Omental fat pad (tissue), 3 donors: ENCODE measurements at regions not wholly inside any gene's neighbourhood (a gene's known extent, or its start where the extent isn't known, plus 50 kb on each side); places are given as distances from the start of the nearest gene placed in this dataset.
"Not testable (repeated sequence)": the region's sequence is repeated elsewhere in the genome, so short reads cannot be mapped to it uniquely, and the experiment has no call there.

Source experiments
- ATAC-seq: fragments of 150-250 bp; one replicate; pipeline ENCODE4 v1.9.1; 2016; ENCODE audit warnings: mild to moderate bottlenecking, moderate library complexity; ENCODE audit not compliant: low FRiP score
- DNase-seq: peaks from one replicate; pipeline ENCODE4 v3.0.0-alpha.2; 2019; ENCODE audit warnings: low spot score
- CTCF ChIP-seq, 3 donors: fragments of 450-650 bp; IDR thresholded peaks; one replicate each; pipeline ENCODE4 v1.5.1; 2016 to 2017; ENCODE audit warnings: antibody characterized with exemption in 3 of 3, mild to moderate bottlenecking in 3 of 3, moderate library complexity in 2 of 3

GRCh38 chr16:72729552-72729951 lies 318.4 kb downstream of the ZFHX3 start:
- not testable (repeated sequence) for ATAC-seq, DNase-seq

GRCh38 chr16:72728516-72728915 lies 319.4 kb downstream of the ZFHX3 start:
- ATAC-seq (no peak), DNase-seq (no peak)
- TF ChIP-seq CTCF (IDR thresholded peaks at IDR 0.05) = no peak

- no peak for TF ChIP-seq CTCF (IDR thresholded peaks at IDR 0.05)
- DNase-seq (no peak), ATAC-seq (no peak)
Observed at GRCh38 chr16:72727565-72727964, 320.4 kb downstream of the ZFHX3 start.

GRCh38 chr16:72725643-72726042 lies 322.3 kb downstream of the ZFHX3 start:
- DNase-seq (no peak), ATAC-seq (no peak)
- TF ChIP-seq CTCF (IDR thresholded peaks at IDR 0.05) = no peak

DNA sequence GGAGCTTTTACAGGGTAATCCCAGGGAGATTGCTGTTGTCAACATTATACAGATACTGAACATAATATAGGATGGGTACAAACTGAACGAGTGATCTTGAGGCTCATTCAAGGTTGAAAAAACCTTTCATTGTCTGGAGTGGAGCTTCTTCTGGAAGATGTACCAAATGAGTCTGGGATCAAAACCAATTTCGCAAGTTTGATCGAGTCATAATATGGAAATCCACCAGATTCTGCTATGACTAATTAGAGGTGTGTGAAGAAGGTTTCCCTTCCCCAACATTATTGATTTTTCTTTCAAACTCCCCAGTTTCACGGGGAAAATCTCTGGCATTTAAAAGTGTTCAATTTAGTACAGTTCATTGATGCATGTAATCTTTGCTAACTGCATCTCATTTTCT lies 324.1 kb downstream of the ZFHX3 start:
- DNase-seq = no peak
- TF ChIP-seq CTCF (IDR thresholded peaks at IDR 0.05) = no peak
- no peak for ATAC-seq

DNA sequence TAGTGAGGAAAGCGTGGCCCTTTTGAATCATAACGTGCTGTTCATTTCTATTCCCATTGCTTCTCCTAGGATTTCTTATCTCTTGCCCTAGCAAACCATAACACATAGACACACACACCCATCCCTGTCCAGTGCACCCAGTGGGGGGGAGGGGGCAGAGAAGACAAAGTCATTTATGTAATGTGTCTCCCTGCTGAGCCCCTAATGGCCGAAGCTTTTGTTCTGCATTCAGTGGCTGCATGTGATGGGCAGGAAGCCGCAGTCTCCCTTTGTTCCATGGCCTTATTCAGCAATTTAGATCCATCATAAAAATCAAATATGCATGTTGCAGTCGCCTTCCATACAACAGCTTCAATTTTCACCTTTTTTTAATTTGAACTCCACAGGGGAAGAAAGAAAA lies 325.4 kb downstream of the ZFHX3 start:
- ATAC-seq (no peak), DNase-seq (no peak)
- TF ChIP-seq CTCF (IDR thresholded peaks at IDR 0.05) = no peak

DNA sequence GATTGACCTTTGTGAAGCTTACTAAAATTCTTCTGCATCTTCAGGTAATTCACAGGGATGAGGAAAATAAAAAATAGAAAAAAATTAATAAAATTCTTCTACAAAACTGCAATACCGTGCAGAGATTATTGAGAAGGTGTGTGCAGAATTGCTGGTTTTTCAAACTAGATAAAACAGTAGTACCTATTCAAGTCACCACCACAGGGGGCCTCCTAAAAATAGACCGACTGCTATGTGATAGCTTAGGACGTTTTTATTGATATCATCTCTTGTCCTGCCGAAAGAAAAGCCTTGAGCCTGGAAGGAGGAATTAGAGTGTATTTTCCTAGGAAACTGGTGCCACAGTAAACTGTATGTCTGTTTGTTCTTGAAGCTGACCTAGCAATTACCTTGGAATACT lies 325.9 kb downstream of the ZFHX3 start:
- TF ChIP-seq CTCF (IDR thresholded peaks at IDR 0.05) = no peak
- DNase-seq (no peak), ATAC-seq (no peak)

DNA sequence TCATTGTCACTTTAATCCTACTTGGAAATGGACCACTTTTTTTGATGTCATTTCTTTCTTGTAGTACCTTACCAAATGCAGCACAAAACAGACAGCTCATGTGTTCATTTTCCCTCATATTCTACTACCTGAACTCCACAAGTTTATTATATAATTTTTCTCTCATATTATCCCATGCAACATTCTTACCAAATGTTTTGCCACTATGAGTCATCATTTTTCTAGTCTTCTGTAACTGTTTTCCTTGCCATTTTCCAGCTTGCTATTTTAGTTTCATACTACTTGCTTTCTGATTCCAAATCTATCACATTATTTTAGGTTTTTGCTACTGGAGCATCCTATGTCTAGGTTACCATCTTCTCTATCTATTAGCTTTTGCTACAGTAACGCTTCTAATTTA lies 332.7 kb downstream of the ZFHX3 start:
- TF ChIP-seq CTCF (IDR thresholded peaks at IDR 0.05) = no peak
- ATAC-seq (no peak), DNase-seq (no peak)
